Testis (tissue), 2 donors: ENCODE measurements at regions not wholly inside any gene's neighbourhood (a gene's known extent, or its start where the extent isn't known, plus 50 kb on each side); places are given as distances from the start of the nearest gene placed in this dataset.

ENCODE experiments used
- CTCF ChIP-seq, 3 experiments: fragments of 450-650 bp in 2 of 3; fragments of 200-600 bp in 1 of 3; sonication (generic) in 1 of 3; IDR thresholded peaks; one replicate each; pipeline ENCODE4 v1.5.1; 2016 to 2019; ENCODE audit warnings: antibody characterized with exemption in 3 of 3, mild to moderate bottlenecking in 2 of 3, moderate library complexity in 1 of 3
- POLR2A ChIP-seq: fragments of 450-650 bp; IDR thresholded peaks from one replicate; pipeline ENCODE4 v1.6.1; 2017; ENCODE audit warnings: antibody characterized with exemption, mild to moderate bottlenecking, moderate library complexity

DNA sequence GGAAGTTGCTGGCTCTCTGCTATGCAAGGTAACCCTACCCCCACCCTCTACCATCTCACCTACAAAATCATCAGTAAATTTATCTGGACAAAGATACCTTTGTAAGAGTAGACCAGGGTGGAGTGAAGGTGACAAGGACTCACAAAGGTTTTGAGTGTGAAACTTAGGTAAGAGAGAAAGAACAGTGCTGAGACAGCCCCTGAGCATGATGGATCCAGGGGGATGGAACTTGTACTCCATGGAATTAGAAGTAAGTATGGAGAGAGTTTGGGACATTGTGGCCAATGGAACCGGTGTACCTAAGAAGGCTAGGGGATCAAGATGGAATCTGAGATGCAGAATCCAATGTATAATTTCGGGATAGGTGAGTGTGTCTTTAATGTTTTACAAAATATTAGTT is 153.0 kb upstream of the NSMCE3 start:
- TF ChIP-seq POLR2A = no peak
- no peak for TF ChIP-seq CTCF (IDR thresholded peaks at IDR 0.05)
